Stimulated activated CD8-positive, alpha-beta memory T cell treated with anti-CD3 and anti-CD28 coated beads, Interleukin-4, amount 100 ng/mL, for 24 hours (primary cell): ENCODE measurements at regions not wholly inside any gene's neighbourhood (a gene's known extent, or its start where the extent isn't known, plus 50 kb on each side); places are given as distances from the start of the nearest gene placed in this dataset.
"Not testable (repeated sequence)": the region's sequence is repeated elsewhere in the genome, so short reads cannot be mapped to it uniquely, and the experiment has no call there.

ENCODE experiments used
- DNase-seq: peaks from one replicate; pipeline ENCODE4 v3.0.0-alpha.2; 2020; ENCODE audit warnings: low read depth

DNA sequence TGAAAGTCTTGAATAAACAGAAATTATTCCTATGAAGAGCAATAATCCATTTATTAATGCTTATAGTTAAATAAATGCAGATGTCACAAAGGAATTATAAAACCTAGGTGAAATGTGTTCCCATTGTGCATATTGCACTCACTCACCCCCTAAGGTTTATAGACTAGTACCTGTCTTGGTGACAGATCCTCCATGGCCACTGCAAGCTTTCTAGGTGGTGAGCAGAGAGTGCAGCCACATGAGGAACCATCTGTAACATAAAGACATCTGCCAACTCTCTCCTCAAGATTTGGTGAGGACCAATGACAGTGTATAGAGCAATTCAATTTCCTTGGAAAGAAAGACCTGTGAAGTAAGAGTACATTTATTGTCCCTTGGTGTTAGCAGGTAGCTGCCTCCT lies 616.4 kb downstream of the CENPC start:
- DNase-seq: not testable (repeated sequence)

DNA sequence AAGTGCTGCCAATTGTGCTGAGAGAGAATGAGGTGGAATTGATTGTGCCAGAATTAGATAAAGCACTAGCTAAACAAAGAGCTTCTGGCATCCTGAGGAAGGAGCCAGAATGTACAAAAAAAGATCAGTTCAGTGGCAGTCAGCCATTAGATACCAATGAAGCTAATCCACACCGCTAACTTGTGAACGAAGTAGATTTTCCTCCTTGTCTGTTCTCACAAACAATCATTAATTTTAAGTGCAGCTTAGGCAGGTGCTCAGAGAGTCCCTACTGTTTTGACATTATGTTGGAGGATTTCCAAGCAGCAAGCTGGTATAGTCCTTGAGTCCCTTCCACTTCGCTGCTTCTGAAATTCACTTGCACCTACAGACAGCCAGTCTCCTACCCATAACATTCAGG lies 617.4 kb downstream of the CENPC start:
- DNase-seq: no peak

DNA sequence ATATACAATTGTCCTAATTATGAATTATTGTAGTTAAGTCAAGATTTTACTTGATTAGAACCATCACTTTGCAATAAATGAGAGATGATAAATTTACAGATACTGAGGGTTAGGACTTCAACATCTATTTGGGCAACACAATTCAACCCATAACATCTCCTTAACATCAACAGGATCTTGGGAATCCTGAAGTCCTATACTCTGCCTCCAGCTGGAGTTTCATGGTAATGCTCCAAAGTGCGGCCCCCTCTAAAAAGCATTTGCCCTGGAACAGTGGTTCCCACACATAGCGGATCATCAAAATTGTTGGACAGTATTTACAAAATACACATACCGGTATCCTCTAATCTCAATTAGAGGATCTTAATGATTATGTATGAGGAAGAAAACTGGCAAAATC lies 618.6 kb downstream of the CENPC start:
- DNase-seq: no peak

DNA sequence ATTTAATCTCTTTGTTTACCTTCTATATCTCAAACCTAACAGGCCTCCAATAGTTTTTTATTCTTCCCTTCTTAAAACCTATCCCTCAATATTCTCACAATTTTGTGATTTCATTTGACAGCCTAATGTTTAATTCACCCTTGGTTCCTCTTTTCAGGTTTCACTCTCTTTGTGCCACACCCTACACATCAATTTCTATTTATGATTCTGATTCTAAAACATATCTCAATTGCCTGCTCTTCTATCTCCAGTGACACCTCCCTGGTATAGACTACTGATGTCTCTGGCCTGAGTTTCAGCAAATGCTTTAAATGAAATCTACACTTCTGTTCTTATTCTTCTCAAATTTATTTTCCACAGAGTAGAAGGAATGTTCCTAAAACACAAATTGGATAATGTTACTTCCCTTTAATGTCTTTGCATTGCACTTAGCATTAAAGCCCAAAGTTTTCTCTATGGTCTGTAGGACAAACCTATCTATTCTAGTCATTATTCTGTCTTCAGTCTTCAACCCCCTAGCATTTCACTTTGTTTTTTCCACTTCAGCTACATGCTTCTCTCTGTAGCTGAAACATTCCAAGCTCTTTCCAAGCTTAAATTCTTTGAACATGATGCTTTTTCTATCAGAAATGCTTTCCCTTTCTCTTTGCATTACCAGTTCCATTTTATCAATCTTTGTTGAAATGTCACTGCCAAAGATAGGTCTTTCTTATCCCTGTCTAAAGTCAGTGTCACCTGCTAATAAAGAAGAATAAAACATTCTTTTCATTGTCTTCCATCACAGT lies 622.0 kb downstream of the CENPC start:
- no peak for DNase-seq

DNA sequence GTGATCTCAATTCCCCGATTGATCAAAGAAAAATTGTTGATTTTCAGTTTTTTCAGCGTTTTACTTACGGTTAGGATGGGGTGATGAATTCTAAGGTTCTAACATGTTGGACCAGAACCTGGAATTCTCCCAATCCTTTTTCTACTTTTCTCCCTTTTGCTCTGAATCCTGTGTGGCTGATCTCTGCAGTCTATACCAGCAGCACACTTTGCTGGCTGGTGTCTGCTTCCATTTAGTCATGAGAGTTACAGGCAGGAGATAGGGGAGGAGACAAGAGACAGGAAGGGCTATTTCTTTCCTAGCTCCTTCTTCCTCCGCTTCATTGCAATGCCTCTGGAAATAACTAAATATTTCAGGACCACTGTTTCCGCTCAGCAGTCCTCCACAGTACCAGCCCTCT lies 623.9 kb downstream of the CENPC start:
- DNase-seq: no peak

DNA sequence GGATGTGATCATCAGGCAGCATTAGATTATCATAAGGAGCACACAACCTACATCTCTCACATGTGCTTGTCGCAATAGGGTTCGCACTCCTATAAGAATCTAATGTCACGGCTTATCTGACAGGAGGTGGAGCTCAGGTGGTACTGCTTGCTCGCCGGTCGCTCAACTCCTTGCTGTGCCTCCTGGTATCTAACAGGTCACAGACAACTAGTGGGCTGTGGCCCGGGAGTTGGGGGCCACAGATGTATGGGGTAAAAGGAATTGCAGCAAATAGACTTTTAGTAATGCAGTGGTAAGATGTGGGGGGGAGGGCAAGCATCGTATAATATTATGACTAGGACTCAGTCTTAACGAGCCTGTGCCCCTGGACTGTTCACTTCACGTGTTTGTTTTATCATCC lies 624.8 kb downstream of the CENPC start:
- no peak for DNase-seq

DNA sequence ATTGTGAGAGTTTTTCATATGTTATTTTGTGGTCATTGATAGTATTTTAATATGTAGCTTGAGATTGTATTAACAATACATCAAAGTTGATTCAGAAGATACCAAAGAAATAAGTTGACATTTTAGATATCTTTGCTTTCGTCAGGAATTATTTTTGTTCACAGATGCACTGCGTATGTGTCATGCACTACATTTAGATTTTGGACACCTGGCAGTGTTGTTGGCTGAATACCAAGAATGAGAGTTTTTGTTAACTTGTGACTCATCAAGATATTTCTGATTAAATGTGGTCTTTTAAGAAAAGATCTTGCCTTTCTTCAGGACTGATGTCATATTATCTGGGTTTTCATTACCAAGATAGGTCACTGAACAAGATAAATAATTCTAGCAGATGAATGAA lies 633.4 kb downstream of the CENPC start:
- no peak for DNase-seq

DNA sequence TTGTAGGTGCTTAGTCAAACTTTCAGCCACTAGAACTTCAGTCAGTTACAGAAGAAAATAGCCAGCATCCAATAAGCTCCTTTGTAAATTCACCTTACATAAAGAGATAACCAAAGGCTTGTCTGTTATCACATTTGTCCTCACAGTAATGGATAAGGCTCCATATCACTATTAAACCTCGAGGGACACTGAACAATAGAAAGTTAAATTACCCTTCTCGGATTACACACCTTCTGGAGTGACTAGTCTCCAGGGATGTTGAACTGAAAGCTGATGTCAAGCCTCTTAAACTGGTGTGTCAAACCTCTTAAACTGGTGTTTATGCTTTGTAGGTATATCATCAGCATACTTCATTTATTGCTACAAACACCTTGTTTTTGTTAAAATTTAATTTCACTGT lies 639.0 kb downstream of the CENPC start:
- no peak for DNase-seq

DNA sequence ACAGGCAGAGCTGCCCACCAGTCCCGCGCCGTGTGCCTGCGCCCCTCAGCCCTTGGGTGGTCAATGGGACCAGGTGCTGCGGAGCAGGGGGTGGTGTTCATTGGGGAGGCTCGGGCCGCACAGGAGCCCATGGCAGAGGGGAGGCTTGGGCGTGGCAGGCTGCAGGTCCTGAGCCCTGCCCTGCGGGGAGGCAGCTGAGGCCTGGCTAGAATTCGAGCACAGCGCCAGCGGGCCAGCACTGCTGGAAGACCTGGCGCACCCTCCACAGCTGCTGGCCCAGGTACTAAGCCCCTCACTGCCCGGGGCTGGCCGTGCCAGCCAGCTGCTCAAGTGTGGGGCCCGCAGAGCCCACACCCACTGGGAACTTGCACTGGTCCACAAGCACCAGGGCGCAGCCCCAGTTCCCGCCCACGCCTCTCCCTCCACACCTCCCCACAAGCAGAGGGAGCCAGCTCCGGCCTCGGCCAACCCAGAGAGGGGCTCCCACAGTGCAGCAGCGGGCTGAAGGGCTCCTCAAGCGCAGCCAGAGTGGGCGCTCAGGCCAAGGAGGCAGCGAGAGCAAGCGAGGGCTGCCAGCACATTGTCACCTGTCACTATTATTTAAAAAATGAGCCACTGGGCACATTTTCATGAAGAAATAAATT lies 645.8 kb downstream of the CENPC start:
- DNase-seq: no peak

DNA sequence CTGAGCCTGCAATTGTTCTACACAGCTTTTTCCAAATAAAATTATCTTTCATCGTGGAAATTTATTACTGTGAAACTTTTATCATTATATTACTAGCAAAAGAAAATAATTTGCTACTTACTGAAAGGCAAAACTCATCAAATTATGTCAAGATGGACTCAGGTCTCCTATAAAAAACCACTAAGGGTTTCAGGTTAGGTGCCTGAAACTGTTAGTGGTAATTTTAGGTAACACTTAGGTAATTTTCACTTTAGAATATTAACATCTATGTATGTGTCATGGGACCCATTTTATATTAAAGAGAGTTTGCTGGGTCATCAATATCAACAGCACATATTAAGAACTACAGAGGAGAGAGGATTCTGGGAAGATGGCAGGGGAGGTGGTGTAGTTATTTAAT lies 651.5 kb downstream of the CENPC start:
- DNase-seq: no peak

DNA sequence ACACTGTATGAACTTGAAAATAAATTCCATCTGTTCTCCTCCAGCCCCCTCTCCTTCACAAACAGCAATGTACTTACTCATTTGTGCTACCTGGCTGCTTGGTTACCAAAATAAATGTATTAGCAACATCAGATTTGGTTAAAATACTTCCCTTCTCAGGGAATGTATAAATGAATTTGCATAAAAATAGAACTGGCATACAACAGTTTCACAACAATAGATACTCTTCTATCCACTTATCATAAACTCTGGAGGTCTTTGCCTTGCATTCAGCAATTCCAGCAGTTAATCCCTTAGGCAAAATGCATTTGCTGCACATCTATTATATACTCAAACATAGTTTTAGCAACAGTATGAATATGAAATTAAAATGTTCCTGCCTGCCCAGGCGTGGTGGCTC lies 658.2 kb downstream of the CENPC start:
- DNase-seq: no peak

DNA sequence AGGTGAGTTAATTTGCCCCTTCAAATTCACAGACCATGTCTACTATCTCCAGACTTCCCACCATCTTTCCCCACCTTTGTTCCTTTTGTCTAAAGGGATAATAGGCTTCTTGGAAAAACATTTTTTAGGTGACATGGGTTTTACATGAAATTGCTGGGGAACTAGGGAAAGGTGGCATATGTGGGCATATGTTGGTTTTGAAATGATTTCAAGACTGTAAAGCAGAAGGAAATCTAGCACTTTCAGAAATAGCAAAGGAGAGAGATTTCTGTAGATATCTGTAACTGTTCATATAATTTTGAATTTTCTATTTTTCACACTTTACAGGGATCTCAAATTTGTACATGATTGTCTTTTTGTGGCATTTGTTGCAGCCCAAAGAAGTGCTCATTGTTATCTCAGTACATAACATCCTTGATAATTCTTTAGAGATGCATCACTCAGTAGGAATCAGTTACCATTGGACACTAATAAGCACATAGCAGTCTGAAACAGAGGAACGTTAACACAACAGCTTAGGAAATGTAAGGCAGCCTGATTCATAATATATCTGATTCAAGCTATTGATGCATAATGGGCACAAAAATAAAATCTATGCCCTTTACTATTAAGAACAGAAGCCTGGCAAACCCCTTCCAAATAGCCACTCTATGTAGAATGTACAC lies 659.7 kb downstream of the CENPC start:
- DNase-seq: no peak

DNA sequence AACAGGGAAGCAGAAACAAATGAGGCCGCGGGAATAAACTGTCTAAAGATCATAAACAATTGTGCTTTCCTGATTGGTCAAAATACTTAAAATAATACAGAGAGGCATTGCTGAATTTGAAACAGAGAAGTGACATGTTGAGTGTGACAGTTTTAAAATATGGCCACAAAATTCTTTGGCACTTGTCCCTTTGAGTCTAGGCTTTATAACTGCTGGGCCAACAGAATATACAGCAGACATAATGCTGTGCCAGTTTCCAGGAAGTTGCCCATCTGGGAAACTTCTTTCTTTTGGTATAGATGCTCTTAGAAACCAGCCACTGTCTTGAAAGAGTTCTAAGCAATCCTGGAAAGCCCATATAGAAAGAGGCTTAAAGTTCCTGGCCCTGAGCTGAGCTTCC lies 668.4 kb downstream of the CENPC start:
- DNase-seq: no peak

DNA sequence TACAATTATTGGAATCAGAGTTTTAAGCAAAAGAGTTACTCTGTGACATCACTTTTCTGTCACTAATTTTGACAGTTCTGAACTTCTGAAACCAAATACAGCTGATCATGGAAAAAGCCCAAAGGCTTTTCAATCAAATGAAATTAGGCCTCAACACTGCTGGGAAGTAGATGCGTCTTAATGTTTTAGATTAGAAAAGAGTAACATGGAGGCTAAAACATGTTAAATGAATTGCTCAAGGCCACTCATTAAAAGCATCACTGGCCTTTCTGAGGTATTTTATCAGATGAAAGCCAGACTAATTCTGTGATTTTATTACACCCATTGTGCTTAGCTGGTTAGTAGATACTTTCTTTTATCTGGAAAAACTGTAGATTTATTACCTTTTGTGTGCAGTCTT lies 672.6 kb downstream of the CENPC start:
- no peak for DNase-seq

DNA sequence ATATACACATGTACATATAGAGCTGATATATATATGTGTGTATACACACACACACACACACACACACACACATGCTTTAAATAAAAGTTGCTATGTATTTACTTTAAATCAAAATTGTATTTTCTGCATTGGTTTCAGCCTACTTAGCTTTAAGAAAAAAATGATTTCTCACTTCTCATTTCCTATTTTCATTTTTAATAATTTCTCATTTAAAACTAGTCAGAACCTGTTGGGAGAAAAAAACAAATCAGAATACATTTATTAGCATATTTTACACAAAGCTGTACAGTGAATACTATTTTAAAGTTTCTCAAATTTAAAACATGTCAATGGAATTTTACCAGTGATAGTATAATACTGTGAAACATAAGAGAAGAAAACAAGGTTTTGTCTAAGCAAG lies 681.8 kb downstream of the CENPC start:
- no peak for DNase-seq

DNA sequence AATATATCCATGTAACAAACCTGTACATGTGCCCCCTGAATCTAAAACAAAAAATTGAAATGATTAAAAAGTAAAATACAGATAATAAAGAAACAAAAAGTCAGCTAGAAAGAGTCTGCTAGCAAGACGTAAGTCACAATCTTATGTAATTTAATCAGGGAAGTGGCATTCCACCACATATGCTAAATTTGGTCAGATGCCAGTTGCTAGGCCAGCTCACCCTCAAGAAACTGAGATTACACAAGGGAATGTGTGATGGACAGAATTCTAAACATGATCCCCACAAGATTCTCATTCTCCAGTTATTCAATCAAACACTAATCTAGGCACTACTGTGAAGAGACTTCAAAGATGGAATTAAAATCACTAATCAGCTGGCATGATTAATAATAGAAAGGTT lies 689.3 kb downstream of the CENPC start:
- DNase-seq: no peak

DNA sequence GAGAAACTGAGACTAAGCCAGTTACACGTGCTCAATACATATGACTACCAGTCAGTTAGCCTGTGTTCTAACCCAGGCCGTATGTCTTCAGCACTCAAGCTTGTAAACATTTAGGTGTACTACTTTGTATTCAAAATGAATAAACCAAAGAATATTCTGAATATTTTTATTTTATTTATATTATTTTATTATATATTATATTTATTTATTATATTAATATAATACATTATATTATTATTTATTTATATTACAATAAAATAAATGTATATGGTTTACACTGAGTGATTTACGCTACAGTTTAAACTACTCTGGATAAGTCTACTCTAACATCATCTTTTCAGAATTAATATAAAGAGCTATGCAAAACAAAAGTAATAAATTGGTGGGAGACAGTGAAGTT lies 691.5 kb downstream of the CENPC start:
- no peak for DNase-seq

DNA sequence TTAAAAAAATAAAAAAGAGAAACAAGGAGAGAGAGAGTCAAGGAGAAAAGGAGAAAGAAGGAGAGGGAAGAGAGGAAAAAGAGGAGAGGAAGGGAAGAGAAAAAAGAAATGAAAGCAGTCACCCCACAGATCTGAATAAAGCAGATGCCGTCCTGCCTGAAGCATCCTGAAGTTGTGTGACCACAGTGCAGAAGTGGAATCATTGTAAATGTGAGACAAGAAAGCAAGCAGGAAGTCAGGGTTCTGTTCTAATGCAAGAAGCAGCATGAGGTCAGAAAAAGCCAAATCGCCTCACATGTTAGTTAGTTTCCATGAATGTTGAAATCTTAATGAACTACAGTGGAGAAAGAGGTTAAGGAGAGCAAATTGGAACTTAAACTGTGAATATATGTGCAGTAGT lies 692.5 kb downstream of the CENPC start:
- no peak for DNase-seq

DNA sequence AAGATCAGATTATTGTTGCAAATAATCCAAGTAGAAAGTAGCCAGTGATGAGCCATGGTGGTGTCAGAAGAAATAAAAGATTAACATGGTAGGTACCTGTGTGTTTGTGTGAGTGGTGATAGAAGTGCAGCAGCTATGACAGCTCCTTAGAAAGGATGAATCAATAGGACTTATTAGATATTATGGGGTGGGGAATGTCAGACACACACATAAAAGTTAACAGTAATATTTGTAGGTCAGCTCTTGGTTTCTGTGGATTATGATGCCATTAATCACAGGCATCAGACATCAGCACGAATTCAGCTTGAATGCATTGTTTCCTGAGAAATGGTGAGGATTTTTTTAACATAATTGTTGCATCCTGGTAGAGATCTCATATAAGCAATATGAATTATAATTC lies 695.7 kb downstream of the CENPC start:
- DNase-seq: no peak

DNA sequence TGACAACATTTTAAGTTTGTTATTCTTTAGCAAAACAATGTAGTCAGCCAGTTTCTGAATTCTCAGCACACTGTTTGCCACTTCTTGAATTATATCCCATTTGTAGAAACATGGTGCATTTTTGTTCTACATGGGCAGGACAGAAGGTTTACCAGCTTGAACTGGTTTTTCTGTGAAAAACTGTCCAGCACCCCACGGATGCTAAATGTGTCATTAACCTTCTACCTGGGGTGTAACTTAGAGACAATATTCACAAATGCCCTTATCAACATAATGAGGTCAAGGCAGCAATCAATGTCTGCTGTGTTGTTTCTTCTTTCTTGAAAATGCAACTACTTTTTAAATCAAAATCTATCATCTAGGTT lies 702.6 kb downstream of the CENPC start:
- DNase-seq: no peak

DNA sequence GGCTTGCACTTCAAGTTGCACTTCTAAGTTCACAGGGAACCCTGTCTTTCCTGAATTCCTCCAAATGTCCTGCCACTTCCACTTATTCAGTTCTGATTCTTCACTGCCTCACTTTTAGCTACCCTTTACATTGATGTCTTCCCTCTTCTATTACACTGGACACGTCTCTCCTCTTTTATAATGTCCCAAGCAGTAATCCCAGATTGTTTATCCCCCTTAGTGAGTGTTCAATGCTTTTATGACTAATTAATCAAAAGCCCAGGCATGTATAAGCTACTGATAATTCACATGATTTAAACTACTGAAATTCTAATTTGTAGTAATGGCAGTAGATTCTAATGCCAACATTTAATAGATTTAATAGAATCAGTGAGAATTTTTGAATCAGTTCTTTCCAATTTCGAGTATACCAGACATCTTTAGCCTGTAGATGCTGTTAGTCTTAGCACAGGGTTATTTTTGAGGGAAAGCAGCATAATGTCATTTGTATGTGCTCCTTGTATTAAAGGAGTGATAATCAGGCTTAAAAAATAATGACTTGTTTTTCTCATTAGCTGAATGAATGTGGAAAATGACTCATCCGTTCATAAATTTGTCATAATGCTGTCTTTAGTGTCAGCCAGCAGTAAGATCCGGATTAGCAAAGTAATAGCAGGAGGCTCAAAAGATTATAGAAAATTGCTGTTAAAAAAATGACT lies 703.1 kb downstream of the CENPC start:
- DNase-seq: no peak

DNA sequence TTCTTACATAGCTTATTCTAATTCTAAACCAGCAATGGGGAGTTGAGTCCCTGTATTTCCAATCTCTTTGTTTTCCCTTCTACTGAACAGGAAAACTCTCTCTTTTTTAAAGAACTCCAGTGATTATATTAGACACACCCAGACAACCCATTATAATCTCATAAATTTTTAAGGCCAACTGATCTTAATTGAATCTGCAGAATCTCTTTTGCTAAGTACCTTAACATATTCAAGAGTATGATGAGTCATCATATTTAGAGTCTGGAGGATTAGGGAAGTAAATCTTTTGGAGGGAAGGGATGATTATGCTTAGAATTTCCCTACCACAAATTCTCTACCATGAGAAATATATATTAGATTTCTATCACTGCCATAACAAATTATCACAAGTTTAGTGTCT lies 705.1 kb downstream of the CENPC start:
- DNase-seq: no peak
